Type B pancreatic cell (in vitro differentiated cells): ENCODE measurements at regions not wholly inside any gene's neighbourhood (a gene's known extent, or its start where the extent isn't known, plus 50 kb on each side); places are given as distances from the start of the nearest gene placed in this dataset.
A peak's percentile ranks its signal among the peaks of the same experiment; 100 is the strongest.

ENCODE experiments used
- DNase-seq: peaks from one replicate; pipeline ENCODE4 v3.0.0; 2021; ENCODE audit warnings: mixed read lengths; ENCODE audit not compliant: unreplicated experiment; ENCODE audit errors: extremely low spot score
- H3K27ac Mint-ChIP-seq: 2 replicates; pipeline ENCODE4 v1.8.0; 2021; ENCODE audit warnings: mild to moderate bottlenecking, mixed read lengths
- H3K27me3 Mint-ChIP-seq: 2 replicates; pipeline ENCODE4 v1.8.0; 2021; ENCODE audit warnings: mixed read lengths
- H3K36me3 Mint-ChIP-seq: 2 replicates; pipeline ENCODE4 v1.8.0; 2021; ENCODE audit warnings: mixed read lengths
- H3K4me1 Mint-ChIP-seq: one replicate; pipeline ENCODE4 v1.8.0; 2021; ENCODE audit warnings: mixed read lengths; ENCODE audit not compliant: unreplicated experiment
- H3K4me3 Mint-ChIP-seq: 2 replicates; pipeline ENCODE4 v1.8.0; 2021; ENCODE audit warnings: mild to moderate bottlenecking, mixed read lengths
- H3K9me3 Mint-ChIP-seq: 2 replicates; pipeline ENCODE4 v1.8.0; 2021; ENCODE audit warnings: mixed read lengths
- TF ChIP-seq, protein P1 (sequence below): fragments of 200-600 bp; sonication (generic); conservative IDR thresholded peaks from 2 replicates; pipeline ENCODE4 v1.5.0; 2021; ENCODE audit warnings: antibody characterized with exemption, mild to moderate bottlenecking

DNA sequence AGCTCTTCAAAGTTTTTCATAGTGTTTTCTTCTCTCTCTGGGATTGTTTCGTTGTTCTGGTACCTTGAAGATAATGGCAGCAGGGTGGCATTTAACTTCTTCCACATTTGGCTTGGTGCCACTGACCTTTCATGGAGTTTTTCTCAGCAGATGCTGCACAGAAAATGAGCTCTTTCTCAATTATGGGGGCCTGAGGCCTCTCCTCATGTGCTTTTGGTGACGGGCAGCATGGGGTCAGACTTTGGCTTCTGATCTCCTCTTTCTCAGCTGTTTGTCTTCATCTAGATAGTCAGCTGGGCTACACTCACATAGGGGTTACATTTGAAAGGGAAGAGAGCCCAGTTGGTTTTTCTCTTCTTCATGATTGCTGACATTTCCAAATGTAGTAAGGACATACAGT, 76.3 kb downstream of the FAT3 start:
- TF ChIP-seq, protein P1, sequence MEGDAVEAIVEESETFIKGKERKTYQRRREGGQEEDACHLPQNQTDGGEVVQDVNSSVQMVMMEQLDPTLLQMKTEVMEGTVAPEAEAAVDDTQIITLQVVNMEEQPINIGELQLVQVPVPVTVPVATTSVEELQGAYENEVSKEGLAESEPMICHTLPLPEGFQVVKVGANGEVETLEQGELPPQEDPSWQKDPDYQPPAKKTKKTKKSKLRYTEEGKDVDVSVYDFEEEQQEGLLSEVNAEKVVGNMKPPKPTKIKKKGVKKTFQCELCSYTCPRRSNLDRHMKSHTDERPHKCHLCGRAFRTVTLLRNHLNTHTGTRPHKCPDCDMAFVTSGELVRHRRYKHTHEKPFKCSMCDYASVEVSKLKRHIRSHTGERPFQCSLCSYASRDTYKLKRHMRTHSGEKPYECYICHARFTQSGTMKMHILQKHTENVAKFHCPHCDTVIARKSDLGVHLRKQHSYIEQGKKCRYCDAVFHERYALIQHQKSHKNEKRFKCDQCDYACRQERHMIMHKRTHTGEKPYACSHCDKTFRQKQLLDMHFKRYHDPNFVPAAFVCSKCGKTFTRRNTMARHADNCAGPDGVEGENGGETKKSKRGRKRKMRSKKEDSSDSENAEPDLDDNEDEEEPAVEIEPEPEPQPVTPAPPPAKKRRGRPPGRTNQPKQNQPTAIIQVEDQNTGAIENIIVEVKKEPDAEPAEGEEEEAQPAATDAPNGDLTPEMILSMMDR, result no peak
- Mint-ChIP-seq H3K4me1 (peaks cover 34% of the 10 kb centered on the region), H3K27me3 (no peaks in the 10 kb centered on the region), H3K9me3 (no peaks in the 10 kb centered on the region), H3K27ac (peak overlapping the region; percentile 79), H3K4me3 (peak overlapping the region; percentile 8), H3K36me3 (peaks cover 11% of the 10 kb centered on the region)
- no peak for DNase-seq

DNA sequence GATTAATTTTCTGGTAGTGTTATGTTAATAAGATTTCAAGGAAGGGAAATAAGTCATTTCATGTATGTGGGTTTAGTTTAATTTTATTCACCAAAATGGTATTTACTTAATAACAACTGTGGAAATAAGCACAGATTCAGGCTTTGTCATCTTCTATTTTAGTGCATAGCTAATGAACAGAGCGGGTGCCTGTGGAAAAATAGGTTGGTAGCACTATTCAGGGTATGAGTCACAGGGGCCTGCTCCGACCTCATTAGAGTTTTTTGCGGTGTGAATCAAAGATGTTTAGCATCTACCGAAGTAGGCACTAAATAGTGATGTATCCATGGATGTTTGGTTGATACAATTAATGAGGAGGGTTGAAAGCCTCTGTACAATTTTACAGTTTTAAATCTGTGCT, 78.2 kb downstream of the FAT3 start:
- H3K36me3 Mint-ChIP-seq, result peaks cover 7% of the 10 kb centered on the region
- no peaks in the 10 kb centered on the region for H3K27me3 Mint-ChIP-seq
- no peak overlapping the region for H3K27ac Mint-ChIP-seq
- TF ChIP-seq, protein P1, result no peak
- no peaks in the 10 kb centered on the region for H3K9me3 Mint-ChIP-seq
- peaks cover 37% of the 10 kb centered on the region for H3K4me1 Mint-ChIP-seq
- H3K4me3 Mint-ChIP-seq, result no peak overlapping the region
- no peak for DNase-seq

DNA sequence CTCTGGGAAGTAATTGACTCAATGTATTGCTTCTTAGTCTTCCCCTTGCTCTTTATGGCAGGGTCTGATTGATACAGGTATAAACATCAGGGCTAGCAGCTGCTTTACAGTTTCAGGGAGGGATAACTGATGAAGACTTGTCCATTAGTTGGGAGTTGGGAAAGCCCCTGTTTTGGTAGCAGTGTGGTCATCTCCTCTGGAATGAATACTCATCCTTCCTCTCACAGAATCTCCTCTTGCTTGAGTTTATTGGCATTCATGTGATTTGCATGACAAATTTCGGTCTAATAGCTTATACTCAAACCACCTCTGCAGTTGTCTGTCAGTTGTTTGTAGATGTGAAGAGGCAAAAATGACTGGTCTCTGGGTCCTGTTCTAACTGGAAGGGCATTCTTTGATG, 79.7 kb downstream of the FAT3 start:
- no peaks in the 10 kb centered on the region for H3K9me3 Mint-ChIP-seq
- DNase-seq, result no peak
- peaks cover 38% of the 10 kb centered on the region for H3K4me1 Mint-ChIP-seq
- TF ChIP-seq, protein P1, result no peak
- no peak overlapping the region for H3K27ac Mint-ChIP-seq
- H3K36me3 Mint-ChIP-seq, result peaks cover 7% of the 10 kb centered on the region
- no peaks in the 10 kb centered on the region for H3K27me3 Mint-ChIP-seq
- H3K4me3 Mint-ChIP-seq, result no peak overlapping the region

DNA sequence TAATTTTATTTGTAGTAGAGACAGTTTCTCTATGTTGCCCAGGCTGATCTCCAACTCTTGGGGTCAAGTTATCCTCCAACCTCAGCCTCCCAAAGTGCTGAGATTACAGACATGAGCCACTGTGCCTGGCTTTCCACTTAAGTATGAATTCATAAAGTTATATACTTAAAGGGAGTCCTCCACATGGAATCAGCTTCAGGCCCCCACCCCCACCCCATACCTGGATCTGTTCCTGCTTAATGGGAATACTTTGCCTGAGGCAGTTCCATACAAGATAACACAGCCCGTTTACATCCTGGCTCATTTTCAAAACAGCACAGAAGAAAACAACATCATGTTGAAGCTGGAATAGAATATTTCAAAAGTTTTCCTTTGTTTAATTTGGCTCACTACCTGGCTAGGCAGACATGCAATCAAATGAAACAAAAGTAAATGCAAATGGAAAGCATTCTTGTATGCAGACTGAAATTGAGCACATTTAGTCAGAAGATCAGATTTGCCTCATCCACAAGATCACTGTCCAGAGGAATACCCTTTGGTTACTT, 82.4 kb downstream of the FAT3 start:
- no peaks in the 10 kb centered on the region for H3K27me3 Mint-ChIP-seq
- peak overlapping the region; percentile 44 for H3K27ac Mint-ChIP-seq
- TF ChIP-seq, protein P1, result no peak
- no peak for DNase-seq
- peaks cover 35% of the 10 kb centered on the region for H3K4me1 Mint-ChIP-seq
- no peak overlapping the region for H3K4me3 Mint-ChIP-seq
- H3K9me3 Mint-ChIP-seq, result no peaks in the 10 kb centered on the region
- H3K36me3 Mint-ChIP-seq, result peaks cover 7% of the 10 kb centered on the region

DNA sequence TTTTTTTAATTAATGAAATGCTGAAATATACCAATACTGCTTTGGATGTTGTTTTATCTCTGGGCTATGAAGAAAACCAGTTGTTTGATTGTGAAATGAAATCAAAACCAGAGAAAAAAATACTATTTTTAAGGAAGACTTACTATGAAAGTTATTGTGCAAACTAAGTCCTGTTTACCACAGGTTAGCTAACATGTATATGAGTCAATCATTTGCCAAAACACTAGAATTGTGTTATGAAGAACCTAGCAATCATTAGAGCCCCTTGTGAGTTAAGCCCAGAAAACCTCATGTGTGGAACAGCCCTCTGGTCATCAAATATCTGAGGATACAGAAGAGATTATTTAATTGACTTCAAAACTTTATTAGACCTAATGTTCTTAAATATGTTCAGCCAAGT, 83.7 kb downstream of the FAT3 start:
- H3K36me3 Mint-ChIP-seq, result peaks cover 4% of the 10 kb centered on the region
- H3K4me3 Mint-ChIP-seq, result no peak overlapping the region
- H3K4me1 Mint-ChIP-seq, result peaks cover 36% of the 10 kb centered on the region
- no peaks in the 10 kb centered on the region for H3K9me3 Mint-ChIP-seq
- no peaks in the 10 kb centered on the region for H3K27me3 Mint-ChIP-seq
- no peak for DNase-seq
- TF ChIP-seq, protein P1, result no peak
- no peak overlapping the region for H3K27ac Mint-ChIP-seq
